ENCODE measurements at regions not wholly inside any gene's neighbourhood (a gene's known extent, or its start where the extent isn't known, plus 50 kb on each side); places are given as distances from the start of the nearest gene placed in this dataset.

DNA sequence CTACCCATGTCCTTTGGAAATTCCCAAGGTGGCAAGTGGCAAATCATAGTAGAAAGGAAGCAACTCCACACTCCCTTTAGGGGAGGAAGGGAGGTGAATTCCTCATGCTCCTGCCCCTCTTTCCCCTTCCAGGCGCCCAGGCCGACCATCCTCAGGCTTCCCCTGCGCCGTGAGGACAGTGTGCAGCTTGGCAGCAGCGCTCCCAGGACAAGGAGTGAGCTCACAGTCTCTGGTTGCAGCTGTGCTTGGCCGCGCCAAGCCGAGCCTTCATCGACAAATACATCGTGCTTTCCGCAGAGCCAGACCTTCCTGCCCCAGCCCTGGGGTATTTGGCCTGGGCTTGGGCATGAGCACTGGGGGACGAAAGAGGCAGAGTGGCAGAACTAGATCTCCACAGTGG lies 112.6 kb downstream of the ENGASE start:
- no peak for DNase-seq

DNA sequence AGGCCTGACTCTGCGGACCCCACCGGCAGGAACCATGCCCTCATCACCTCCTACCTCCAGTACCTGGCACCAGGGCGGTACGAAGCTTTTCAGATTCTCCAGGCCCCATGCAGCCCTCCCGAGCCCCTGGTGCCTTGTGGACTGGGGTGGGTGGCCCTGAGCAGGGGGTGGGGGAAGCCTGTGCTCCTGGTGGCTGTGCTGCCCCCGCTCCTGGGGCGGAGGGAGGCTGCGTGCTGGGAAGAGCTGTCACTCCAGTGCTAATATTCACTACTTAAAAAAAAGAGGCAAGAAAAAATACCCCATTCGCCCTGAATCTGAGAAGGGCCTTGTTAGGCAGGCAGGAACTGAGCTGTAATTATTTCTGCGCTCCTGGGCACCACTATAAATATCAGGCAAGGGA lies 111.8 kb downstream of the ENGASE start:
- no peak for DNase-seq

DNA sequence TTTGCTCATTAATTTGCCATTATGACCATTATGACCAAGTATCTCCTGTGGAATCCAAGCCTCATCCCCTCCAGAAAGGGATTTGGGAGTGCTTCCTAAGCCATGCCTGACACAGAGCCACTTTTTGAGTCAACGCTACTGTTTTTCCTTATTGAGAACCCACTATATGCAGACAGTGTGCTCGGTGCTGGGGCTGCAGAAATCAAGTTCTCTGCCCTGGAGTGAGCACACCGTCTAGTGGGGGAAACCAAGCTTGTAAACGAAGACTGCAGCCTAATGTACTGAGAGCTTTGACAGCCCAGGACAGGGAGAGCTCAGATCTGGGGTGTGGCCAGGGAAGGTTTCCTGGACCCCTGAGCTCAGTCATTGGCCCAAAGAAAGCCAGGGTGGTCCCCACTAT lies 111.0 kb downstream of the ENGASE start:
- DNase-seq: no peak

DNA sequence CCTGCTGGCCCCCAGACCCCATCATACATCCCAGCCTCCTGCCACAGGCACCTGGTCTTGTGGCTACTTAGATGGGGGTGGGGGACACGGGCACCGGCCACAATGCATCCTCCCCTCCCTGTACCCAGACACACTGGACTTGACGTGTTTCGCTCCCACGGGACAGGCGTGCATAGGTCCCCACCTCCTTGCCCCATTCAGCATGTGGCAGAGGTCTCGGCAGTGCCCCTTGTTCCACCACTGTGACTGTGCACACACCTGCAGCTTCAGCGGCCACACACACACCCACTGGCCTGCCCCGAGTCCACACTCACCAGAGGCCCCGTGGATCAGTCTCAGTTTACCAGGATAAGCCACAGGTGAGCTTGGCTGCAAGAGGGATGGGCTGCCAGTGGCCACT lies 109.6 kb downstream of the ENGASE start:
- DNase-seq: no peak

DNA sequence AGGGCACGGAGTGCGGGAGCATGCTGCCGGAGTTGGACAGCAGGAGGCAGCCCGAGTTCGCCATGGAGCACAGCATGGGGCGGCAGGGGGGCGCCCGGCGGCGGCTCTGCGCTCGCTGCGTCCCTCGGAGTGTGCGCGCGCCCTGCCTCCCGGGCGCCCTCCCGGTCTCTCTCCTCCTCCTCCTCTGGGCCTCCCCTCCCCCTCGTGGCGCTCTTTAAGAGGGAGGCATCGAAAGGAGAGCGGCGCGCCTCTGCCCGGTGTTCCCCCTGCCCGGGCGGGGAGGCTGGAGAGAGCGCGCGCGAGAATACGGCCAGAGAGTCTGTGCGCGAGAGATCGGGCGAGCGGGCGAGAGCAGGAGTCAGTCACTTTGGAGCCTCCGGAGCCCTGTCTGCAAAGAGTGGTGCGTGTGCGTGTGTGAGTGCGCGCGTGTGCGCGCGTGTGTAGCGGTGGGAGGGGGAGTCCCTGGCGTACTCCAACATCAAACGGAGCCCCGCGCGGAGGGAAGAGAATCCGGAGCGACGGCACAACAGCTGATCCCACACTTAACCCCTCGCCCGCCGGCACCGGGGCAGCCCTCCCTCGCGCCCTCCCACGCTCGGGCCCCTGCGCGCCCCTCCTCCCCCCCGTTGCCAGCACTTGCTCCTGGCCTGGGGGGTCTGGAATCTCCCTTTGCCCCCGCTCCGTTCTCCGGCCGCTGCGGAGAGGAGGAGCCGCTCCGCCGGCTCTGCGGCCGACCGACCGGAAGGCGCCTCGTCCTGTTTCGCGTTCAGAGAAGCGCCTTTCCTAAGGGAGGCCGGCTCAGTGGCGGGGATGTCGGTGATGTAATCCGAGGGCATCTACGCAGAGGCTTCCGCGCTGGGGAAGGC lies 108.9 kb downstream of the ENGASE start:
- DNase-seq: no peak

DNA sequence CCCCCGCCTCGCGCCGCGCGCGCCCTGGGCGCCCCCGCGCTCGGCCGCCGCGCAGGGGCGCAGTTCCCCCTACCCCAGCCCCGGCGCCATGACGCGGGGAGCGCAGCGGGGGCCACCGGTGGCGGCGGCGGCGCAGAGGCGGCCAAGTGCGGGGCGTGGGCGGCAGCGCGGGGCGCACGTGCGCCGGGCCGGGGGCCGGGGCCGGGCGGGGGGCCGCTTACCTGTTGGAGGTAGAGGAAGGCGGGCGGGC lies 108.3 kb downstream of the ENGASE start:
- no peak for DNase-seq

DNA sequence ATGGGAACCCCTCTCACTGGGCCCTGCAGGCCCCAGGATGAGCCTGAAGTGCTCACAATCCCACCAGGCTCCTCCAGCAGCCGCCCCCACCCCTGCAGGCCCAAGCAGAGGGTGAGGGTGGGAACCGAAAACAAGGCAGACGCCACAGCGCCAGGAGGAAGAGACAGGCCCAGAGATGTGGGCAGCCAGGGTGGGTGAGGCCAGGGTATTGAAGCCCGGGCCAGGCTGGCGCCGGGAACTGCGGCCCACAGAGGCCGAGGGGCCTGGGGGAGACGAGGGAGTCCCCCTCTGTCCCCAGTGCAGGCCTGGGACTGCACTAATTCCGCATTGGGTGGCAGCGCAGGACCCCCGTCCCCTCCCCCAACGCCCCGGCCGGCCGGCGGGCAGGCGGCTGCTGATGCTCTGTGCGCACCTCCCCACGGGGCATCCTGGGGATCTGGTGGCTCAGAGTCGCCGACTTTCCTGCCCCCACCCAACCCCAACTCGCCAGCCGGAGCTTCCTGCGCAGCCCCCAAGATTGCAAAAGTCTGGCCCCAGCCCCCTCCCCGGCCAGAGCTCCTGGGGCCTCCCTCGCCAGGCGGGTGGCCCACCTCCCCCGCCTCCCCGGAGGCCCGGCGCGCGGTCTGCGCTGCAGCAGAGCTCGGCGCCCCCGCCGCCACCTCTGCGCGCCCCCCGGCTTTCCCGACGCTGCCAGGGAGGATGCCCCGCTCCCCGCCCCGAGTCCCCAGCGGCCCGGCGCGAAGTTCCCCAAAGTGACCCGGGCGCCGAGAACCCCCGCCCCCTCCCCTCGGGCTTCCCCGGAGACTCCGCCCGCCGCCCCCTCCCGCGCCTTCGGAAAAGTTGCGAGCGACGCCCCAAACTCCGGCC lies 107.8 kb downstream of the ENGASE start:
- no peak for DNase-seq

DNA sequence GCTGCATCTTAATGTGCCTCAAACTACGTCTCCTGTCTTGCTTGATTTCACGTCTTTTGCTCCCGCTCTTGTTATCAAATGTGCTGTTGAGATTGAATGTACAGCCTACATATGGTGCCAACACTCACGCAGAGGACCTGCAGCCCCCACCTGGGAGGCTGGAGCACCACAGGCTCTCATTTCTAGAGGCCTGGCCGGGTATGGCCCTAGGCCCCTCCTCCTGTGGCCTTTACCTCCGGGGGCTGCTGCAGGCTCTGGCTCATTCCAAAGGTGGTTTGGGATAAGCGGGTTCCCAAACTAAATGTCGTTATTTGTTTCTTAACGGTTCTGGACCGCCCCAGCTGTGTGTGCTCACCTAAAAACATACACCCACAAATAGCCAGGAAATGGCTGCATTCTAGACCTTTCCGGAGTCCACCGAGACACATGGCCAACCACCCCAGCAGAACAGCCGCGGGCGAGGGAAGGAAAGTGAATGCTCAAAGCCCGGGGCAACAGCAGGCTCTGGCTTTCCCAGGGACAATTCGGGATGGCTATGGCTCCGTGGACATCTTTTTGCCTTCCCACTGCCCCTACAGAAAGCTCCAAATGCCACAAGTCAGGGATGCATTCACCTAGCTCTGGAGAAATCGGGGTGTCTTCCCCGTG lies 105.9 kb downstream of the ENGASE start:
- DNase-seq: no peak

DNA sequence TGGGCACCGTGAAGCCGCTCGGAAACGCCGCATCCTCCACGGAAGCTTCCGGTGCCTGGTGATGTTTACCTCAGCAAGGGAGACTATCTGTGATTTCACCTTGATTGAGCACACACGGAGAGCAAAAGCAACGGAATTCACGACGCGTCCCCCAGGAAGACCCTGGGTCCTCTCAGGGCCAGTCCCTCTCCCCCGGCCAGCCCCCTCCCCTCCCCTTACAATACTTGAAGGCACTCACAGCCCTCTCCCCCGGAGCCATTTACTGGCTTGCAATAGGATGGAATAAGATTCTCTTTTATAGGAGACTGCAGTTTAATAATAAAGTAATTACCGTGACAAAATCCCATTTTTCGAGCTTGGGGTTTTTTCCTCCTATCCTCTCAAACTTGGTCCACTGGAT lies 104.7 kb downstream of the ENGASE start:
- DNase-seq: no peak

DNA sequence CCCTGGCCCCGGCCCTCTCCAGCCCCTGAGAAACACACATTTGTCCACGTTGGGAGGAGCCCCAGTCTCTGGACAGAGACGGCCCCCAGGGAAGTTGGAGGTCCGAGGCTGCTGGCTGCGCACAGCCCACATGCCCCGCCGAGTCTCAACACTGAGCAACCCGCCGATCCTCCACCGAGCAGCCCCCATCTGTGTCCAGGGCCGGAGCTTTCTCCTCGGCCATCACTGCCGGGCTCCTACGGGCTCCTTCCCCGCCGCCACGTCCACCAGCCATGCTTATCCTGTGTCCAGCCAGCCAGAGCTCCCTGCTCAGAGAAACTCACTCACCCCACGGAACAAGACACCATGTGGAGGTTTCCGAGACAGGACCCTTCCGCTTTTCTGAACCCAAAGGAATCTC lies 103.3 kb downstream of the ENGASE start:
- DNase-seq: no peak

DNA sequence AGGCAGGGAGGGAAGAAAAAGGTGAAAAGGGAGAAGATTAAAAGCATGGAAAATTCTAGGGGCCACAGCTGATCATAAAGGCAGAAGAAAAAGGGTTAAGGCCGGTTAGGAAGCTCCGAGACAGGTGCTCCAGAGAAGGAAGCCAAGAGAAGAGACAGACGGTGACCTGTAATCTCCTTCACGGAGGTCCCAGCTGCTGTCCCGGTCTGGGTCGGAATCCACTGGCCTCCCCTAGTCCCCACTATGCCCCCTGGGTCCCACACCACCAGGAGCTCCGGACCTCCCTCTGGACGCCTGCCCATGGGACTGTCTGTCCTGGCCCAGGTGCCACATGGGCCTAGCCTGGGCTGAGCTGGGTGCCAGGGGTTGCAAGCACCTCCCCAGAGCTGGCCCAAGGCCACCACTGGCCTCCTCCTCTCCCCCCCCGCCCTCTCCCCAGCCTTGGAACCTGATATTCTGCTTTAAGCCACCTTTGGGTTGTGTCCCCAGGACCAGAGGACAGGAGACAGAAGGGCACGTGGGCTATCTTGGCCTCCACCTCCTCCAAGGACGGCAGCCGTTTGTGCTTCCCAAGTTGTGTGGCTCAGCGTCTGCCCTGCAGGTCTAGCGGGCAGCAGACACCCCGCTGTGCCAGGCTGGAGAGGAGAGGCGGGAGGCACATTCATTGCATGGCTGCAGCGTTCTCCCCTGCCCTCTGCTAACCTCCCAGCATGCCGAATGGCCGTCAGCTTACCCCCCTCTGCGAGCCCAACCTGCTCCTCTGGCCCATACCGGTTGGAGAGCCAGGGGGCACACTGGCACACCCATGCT lies 102.4 kb downstream of the ENGASE start:
- DNase-seq: no peak

DNA sequence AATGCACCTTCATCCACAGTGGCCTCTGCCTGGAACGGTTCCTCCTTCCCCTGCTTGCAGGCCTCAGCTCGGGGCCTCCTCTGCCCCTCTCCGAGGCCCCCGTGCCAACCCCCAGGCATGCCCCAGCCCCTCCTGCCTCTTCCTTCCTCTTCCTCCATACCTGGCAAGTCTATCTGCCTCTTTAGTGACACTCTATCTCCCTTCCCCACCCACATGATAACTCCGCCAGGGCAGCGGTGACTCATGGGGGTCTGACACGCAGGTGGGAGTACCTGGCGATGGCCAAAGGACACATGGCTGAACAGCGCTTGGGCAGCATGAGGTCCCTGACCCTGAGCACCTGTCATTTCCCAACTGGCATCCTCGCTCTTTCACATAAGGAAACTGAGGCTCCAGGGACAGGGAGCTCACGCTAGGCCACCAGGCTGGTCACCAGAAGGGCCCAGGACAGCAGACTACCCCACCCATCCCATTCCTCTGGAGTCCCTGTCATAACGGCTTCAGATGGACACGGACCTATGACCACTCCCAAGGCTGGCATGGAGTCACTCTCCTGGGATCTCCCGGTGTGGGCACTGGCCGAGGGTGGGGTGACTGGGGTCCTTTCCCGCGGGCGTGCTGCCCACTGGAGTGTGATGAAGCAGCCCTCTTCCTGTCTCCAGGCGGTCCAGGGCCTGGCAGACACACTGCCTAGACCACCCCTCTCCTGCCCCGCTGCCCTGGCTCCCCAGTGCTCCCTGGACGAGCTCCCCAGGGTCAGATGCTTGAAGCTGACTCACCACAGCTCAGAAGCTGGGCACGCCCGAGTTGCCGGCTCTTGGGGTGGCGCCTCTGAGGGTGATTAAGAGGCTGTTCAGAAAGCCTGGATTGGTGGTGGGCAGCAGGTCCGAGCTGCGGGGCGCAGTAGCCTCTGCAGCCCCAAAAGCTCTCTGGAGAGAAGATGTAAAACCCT lies 100.6 kb downstream of the ENGASE start:
- DNase-seq: no peak

DNA sequence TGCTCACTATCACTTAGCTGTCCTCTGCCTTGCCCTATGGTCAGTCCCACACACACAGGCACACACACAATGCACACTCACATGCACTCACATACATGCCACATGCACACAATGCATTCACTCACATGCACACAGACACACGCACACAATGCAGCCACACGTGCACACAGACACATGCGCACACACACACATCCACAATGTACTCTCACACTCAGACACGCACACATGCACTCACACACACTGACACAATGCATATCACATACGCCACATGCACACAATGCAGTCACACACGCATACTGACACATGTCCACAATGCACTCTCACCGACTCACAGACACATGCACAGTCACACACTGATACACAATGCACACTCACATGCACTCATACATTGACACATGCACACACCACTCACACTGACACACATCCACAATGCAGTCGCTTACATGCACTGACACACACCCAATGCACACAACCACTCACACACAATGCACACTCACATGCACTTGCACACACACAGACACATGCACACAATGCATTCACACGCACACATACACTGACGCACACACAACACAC lies 99.7 kb downstream of the ENGASE start:
- no peak for DNase-seq

DNA sequence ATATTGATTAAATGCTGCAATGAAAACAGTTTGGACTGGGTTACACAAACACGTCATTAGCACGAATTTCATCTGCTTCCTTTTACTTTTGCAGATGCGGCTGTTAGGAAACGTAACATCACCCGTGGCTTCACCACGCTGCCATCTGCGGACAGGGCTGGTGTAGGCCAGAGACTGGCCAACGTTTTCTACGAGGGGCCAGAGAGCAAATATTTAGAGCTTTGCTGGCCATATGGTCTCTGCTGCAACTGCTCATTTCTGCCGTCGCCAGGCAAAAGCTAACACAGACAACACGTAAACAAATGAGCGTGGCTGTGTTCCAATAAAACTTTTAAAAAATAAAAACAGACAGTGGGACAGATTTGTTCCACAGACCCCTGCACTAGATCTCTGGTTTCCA lies 96.6 kb downstream of the ENGASE start:
- DNase-seq: no peak

DNA sequence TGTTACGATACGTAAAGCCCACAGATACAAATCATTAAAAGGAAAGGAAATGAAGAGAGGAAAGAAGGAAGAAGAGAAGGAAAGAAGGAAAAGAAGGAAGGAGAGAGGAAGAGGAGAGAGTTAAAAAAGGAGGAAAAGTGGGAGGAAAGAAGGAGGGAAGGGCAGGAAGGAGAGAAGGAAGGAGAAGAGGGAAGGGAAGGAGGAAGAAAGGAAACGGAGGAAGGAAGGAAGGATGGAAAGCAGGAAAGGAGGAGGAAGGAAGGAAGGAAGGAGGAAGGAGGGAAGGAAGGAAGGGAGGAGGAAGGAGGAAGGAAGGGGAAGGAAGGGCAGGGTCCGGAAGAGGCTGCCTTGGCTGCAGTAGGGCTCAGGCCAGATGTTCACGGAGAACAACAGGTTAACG lies 95.2 kb downstream of the ENGASE start:
- DNase-seq: no peak

DNA sequence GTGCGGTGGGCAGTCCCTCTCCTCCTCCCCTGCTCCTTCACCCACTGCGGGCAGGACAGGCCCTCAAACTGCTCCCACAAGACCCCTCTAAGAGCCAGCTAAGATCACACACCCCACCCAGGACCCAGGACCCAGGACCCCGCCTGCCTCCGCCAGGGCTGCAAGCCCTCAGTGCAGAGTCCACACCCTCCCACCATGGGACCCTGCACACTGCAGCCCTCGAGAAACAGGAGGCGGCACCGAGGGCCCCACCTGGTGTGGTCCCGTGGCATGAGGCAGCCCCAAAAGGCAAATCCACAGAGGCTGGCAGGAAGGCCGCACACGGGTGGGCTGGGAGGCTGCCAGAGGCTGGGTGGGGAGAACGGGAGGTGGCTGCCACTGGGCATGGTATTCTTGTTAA lies 94.7 kb downstream of the ENGASE start:
- DNase-seq: no peak

DNA sequence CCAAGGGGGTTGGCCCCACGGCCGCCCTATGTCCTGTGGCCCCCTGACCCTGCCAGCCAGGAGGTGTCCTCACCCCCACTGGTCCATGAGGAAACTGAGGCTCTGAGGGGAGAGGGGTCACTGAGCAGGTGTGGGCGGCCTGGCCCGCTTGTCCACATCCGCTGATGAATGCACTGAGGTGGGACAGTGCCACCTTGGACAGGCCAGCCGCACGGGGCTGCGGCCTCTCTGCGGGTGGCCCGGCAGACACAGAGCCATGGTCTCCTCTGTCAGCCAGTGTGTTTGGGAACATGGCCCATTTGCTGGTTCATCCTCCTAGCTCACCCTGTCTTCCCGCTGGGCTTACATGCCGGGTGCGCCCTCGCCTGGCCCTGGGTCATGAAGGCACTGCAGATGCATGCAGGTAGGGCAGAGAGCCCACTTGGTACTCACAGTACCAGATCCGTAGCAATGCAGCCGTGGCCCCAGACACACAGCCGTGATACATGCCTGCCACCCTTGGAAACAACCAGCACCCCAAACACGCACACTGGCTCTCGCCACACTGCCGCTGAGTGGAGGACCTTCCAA lies 93.9 kb downstream of the ENGASE start:
- DNase-seq: no peak

DNA sequence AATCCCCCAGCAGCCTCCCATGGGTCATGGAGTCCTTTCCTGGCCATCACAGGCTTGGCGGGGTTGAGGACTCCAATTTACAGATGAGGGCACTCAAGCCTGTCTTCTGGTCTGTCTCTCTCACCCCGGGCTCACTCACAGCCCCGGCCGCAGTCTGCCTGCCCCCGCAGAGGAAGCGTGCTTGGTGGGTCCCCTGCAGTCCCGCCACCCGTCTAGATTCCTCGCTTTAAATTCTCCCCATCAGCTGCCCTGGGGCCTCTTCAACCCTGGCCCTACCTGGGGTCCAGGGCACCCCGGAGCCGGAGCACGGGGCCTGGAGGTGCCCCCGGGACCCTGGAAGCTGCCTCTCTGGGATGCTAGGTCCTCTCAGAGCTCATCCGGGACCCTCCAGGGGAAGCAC lies 92.9 kb downstream of the ENGASE start:
- DNase-seq: no peak

DNA sequence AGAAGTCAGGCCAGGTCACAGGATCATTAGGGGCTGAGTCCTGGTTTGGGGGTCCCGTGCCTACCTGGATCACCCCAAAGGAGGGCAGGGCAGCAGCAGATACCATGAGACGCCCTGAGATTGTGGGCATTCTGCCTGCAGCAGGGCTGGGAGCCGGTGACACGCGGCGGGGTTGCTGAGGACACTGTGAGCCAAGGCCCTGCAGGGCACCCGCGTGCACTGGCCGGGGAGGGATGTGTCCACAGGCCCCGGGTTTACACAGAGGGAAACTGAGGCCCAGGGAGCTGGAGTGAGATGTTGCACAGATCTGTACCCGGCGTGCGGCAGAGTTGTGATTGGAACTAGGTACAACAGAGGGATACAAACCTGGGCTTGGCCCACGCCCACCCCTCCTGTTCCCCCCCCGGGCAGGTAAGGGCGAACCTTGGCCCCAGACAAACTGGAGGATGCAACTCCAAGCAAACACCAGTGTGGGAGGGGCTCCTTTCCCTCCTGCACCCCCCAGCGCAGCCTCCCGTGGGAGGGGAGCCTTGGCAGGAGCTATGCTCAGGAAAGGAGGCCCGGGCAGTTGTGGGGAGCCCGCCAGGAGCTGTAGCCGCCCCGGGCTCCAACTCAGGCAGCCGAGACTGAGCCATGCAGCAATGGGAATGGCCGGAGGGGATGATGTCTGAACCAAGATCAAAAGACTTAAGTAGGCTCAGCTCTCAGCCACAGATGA lies 91.3 kb downstream of the ENGASE start:
- no peak for DNase-seq

DNA sequence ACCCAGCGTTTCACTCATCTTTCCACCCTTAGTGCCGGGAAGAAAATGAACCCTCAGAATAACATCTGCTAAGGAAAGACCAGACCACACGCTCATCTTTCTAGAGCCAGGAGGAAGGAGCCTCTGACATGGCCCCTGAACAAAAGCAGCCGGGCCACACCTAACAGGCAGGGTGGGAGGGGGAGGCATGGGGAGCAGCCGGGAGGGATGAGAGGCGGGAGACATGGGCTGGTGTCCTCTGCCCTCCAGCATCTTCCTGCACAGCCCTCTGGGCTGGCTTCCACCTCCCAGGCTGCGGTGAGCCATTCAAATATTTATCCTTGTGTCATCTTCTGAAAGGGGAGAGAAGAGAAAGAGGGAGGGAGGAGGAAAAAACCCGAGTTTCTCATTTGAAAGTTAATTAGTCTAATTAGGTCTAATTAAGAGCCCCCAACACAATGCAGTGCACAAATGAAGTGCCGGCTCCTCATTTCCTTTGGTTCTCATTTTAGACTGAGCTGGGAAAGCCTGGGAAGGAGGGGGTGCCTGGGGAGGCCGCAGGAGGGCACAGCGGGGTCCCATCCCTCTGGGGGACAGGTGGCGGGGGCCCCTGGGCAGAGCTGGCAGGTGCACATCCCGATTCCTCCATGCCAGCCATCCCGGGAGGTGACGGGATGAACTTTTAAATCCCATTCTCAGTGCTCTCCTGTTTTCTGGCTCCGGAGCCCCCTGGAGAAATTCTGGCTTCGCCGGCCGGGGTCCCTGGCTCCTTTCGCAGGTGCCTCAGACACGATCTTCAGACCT lies 90.5 kb downstream of the ENGASE start:
- no peak for DNase-seq
